Colon (tissue), 2 donors: ENCODE measurements at regions not wholly inside any gene's neighbourhood (a gene's known extent, or its start where the extent isn't known, plus 50 kb on each side); places are given as distances from the start of the nearest gene placed in this dataset.

Source experiments
- FAIRE-seq: peaks from 2 replicates; lab custom pipeline; 2012; peaks lifted over from hg19 to GRCh38; lab: Jason Lieb, UNC
- donor health status: control.
- donor health status: control.

DNA sequence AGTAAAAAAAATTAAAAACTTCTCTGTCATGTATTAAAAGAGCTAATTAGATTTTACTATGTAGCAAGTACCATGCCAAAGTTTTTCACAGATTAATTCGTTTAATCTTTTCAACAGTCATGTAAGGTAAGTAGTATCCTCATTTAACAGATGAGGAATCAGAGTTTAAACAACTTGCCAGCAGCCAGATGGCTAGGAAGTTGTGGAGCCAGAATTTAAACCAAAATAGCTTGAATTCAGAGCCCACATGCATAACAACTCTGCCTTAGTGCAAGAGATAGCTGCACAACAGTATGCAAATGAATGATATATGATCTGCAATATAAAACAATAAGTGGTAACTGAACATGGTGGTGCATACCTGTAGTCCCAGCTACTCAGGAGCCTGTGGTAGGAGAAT lies 75.3 kb downstream of the NAP1L3 start:
- peak; percentile 33 for FAIRE-seq

DNA sequence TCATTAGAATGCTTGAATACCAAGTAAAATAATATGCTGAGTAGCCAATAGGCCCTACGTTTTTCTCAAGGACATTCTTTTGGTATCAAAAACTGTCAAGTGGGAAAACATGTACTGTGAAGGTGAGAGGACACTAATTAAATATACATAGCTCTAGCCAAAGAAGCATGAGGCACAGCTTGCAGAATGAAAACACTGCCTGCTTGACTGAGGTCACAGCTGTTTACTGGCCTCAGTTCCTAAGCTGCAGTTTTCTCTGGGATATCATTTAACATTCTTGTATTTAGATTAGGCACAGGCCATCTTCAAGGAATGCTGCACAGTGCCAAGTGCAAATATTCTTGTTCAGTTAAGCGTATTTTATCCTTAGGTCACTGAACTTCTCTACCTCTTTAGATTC lies 78.6 kb downstream of the NAP1L3 start:
- FAIRE-seq = no peak

DNA sequence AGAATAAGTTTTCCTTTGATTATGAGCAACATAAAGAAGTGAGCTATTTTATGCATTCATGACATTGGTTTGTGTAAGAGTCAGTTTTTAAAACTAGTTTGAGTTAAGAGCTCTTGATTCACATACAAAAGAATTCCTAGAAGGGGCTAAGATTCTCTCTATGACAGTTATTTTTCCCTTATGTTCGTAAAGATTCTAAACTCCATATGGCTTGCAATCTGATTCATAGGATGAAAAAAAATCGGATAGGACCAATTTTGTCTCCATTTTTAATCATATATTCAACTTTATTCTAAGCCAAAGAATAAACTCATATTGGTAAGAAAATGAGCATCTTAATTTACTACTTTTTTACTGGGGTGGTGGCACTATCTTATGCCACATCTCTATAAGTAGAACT lies 79.4 kb downstream of the NAP1L3 start:
- FAIRE-seq = no peak

DNA sequence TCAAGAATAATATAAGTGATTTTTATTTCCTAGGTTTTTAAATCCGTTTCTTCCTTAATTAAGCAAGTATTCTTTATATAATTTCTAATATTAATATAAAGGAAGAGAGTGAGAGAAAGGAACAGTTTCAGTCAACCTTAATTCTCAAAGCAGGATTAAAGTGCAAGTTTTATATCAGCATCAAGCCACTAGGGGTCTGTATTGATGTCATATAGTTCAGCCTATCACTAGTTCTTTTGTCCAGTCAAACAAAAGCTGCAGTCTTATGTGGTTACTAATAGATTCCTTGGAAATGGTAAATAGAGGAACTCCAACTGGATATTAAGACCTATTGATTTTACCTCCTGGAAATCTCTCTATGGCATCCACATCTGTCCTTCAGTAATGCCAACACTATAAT lies 82.0 kb downstream of the NAP1L3 start:
- no peak for FAIRE-seq

DNA sequence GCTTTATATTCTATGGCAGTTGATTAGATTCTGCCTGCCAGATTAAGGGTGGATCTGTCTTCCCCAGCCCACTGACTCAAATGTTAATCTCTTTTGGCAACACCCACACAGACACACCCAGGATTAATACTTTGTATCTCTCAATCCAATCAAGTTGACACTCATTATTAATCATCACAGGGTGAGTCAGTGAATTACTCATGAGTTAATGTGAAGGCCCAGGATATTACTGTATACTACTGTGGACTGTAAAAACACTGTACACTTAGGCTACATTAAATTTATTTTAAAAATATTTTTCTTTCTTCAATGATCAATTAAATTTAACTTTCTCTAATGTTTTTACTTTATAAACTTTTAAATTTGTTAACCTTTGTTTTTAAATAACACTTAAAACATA lies 87.7 kb downstream of the NAP1L3 start:
- FAIRE-seq = peak; percentile 85

DNA sequence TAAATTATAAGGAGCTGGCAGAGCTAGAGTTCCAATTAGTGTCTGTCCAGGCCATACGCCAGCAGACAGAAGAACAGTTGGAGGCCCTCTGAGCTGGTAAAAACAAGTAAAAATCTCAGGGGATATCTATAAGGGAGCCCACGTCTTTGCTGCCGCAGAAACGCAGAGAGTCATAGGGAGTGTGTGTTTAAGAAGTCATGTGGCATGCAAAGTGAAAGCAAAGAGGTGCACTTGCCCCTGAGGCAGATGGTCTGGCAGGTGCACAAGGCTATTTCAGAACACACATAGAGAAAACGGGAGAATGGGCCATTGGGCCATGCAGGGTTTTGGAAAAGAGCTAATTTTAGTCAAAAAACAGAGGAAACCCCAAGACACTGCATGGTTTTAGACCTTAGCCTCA lies 92.7 kb downstream of the NAP1L3 start:
- no peak for FAIRE-seq

DNA sequence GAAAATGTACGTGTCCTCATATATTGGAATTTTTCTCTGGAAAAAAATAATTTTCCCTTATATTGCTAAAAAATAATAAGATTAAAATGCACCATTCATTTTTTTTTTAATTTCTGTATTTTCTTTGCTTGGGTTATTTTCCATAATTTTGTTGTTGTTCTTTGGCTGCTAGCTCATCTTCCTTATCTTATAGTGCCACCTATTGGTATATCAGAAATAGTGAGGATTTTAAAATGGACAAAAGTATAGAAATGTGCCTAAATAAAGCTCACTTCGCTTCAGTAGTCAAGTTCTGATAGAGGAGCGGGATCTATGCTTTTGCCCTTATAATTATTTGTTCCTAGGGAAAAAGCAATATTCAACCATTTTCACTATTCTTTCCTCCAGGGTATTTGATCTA lies 134.8 kb downstream of the NAP1L3 start:
- FAIRE-seq = peak; percentile 69

DNA sequence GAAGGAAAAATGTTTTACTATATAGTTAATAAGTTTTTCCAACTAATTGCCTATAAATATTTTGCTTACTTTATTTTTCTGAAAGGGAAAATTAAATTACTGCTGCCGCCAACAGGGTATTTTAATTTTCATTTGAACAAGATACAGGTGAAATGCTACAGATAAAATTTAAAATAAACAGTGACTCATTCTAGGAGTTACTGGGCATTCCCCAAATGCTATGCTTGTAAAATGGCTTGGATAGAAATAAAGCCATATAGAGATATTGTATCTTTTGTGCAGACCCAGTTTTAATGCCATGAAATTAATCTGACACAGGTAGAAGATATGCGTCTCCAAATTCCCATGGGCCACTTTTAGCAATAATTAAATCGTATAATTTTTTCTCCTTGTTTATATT lies 144.5 kb downstream of the NAP1L3 start:
- FAIRE-seq = no peak
